AG04449 (cell line): ENCODE measurements at regions not wholly inside any gene's neighbourhood (a gene's known extent, or its start where the extent isn't known, plus 50 kb on each side); places are given as distances from the start of the nearest gene placed in this dataset.
A peak's percentile ranks its signal among the peaks of the same experiment; 100 is the strongest.

Experiments
- CTCF ChIA-PET: fragments of 350-600 bp; formaldehyde crosslinking; extraction: SDS; loops from one replicate; lab custom pipeline; 2021; ENCODE audit warnings: antibody characterized with exemption; lab: Yijun Ruan, JAX
- POLR2A ChIA-PET: fragments of 400-600, 350-600 bp; formaldehyde crosslinking; extraction: SDS; loops from one replicate; lab custom pipeline; 2020; ENCODE audit warnings: antibody characterized with exemption, inconsistent platforms; lab: Yijun Ruan, JAX
- DNase-seq: peaks from one replicate; pipeline ENCODE4 v3.0.0-alpha.2; 2010; ENCODE audit warnings: low read depth, low spot score
- H3K4me3 ChIP-seq: 2 replicates; pipeline ENCODE4 v1.5.1; 2011; ENCODE audit warnings: low read depth, mild to moderate bottlenecking, control low read depth, low read length
- TF ChIP-seq, protein P1 (sequence below): IDR thresholded peaks from one replicate; pipeline ENCODE4 v1.5.1; 2011; ENCODE audit warnings: mild to moderate bottlenecking, moderate library complexity, low read length, control low read depth, inconsistent platforms; ENCODE audit not compliant: insufficient read depth; ENCODE audit errors: missing control alignments

DNA sequence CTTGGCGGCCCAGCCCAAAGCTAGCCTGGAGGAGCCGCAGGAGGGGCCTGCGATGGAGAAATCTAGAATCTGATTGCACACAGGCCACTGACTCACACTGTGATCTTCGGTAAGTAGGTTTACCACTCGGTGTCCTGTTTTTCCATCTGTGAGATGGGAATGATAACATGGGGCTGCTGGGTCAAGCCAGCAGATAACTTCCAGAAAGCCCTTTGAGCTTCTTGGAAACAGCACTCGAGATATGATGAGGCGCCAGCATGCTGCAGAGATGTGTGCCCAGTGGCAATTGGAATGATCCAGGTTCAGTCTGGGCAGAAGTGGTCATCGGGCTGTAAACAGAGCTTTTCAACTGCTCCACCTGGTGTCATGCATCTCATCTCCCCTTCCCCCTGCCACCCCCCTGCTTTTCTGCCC lies 771.3 kb upstream of the TBX3 start:
- H3K4me3 ChIP-seq: no peak overlapping the region
- ChIA-PET POLR2A (no interaction called here), CTCF (interaction anchor here (5.3 kb wide), 1 partner anchor 13 kb away, joined by 23 read pairs; no protein-coding TSS in a partner anchor)
- TF ChIP-seq, protein P1, sequence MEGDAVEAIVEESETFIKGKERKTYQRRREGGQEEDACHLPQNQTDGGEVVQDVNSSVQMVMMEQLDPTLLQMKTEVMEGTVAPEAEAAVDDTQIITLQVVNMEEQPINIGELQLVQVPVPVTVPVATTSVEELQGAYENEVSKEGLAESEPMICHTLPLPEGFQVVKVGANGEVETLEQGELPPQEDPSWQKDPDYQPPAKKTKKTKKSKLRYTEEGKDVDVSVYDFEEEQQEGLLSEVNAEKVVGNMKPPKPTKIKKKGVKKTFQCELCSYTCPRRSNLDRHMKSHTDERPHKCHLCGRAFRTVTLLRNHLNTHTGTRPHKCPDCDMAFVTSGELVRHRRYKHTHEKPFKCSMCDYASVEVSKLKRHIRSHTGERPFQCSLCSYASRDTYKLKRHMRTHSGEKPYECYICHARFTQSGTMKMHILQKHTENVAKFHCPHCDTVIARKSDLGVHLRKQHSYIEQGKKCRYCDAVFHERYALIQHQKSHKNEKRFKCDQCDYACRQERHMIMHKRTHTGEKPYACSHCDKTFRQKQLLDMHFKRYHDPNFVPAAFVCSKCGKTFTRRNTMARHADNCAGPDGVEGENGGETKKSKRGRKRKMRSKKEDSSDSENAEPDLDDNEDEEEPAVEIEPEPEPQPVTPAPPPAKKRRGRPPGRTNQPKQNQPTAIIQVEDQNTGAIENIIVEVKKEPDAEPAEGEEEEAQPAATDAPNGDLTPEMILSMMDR: no peak
- no peak for DNase-seq

DNA sequence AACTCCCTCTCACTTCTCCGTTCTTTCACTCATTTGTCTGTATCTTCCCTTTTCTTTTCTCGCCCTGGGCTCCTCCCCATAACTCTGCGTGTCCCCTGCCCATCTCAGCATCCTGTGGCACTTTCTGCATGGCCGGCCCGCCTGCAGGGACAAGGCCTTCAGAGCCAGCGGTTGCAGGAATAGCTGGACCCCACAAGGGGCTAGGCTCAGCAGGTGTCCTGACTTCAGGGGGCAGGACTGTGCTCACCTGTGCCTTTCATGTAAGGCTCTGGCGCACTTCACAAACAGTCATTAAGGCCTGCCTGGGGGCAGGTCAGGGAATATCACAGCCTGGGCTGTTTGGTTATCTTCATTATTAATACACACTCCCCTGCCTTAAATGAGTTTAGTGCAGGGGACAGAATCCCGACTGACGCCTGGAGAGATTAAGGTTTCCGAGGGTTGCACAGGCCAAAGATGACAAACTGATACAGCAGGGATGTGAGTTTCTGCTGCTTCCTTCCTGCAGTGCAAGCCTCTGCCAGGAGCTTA lies 768.8 kb upstream of the TBX3 start:
- TF ChIP-seq, protein P1: no peak
- CTCF ChIA-PET: no interaction called here
- no peak overlapping the region for H3K4me3 ChIP-seq
- no peak for DNase-seq
- POLR2A ChIA-PET: no interaction called here

DNA sequence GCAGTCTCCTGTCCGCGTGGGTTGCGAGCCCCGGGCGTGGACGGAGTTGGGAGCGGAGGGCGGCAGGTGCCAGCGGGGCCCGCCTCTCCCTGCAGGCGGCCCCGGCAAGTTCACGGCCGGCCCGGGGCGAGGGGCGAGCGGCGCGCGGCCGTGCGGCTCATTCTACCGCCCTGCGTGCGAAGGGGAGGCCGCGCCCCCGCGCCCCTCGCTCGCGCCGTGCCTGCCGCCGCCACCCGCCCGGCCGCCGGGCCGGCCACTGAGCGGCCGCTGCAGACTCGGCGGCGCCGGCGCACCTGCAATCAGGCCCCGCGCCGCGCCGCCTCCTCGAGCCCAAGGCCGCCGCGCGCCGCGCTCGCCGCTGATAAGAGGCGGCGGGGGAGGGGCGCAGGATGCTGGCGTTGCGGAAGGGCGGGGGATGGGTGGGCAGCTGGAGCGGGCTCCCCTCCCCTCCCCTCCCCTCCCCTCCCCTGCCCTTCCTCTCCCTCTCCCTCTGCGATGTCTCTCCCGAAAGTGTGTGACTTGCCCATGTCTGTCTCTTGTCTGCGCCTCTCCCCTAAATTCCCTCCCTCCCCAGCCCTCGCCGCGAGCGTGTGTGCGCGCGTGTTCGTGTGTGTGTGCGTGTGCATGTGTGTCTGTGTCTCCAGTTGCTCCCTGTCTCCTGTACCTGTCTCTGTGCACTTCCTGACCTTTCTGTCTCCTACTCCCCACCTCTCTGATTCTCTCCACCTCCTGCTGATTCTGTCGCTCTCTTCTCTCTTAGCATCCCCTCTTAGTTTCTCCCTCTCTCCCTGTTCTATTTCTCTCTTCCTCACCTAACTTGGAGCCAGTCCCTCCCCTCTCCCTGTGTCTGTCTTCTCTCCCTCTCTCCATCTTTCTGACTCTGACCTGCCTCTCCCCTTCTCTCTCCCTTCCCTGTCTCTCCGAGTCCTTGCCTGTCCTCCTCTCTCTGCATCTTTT lies 768.1 kb upstream of the TBX3 start:
- H3K4me3 ChIP-seq: peak overlapping the region; percentile 41
- CTCF ChIA-PET: no interaction called here
- TF ChIP-seq, protein P1: no peak
- no peak for DNase-seq
- POLR2A ChIA-PET: no interaction called here

DNA sequence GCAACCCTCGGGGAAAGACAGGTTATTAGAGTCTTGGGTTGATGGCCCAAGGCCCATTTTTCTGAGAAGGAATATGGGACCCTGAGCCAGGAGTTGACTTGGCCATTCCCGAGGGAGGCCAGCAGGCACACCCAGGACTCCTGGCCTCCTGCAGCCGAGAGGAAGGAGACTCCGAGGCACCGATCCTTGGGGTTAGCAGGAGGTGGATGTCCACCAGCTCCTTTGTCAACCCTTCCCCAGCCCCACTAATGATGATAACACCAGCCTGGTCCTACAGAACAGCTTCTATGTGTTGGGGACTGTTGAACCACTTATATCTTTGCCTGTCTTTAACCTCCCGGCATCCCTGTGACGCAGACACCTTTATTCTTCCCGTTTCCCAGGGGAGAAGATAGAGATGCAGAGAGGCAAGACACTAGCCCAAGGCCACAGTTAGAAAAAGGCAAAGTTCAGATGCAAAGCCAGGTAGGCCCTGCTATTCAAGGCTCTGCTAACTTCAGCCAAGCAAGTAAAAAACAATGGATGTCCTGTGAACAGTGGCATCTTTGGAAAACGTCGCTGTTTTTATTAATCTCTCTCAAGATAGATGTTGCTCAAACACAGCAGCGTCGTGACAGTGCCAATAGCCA lies 767.3 kb upstream of the TBX3 start:
- no peak for DNase-seq
- POLR2A ChIA-PET: no interaction called here
- CTCF ChIA-PET: no interaction called here
- peak overlapping the region; percentile 41 for H3K4me3 ChIP-seq
- TF ChIP-seq, protein P1: no peak

DNA sequence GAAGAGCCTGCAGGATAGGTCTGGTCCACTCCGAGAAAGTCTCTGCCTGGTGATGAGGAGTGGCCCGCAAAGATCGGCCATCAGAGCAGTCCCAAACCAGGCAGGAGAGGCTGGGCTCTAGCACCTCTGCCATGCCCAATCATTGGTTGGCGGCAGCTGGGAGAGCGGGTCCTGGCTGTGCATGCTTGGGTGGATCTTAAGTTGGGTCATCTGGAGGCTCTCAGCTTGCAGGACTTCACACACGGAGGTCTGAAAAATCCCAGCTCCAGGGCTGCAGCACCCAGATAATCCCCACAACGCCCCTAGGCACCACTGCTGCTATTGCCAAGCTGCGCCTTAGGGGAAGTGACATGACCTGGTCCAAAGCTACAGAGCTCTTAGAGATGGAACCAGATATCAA lies 766.7 kb upstream of the TBX3 start:
- TF ChIP-seq, protein P1: no peak
- no peak overlapping the region for H3K4me3 ChIP-seq
- POLR2A ChIA-PET: no interaction called here
- DNase-seq: no peak
- CTCF ChIA-PET: no interaction called here

DNA sequence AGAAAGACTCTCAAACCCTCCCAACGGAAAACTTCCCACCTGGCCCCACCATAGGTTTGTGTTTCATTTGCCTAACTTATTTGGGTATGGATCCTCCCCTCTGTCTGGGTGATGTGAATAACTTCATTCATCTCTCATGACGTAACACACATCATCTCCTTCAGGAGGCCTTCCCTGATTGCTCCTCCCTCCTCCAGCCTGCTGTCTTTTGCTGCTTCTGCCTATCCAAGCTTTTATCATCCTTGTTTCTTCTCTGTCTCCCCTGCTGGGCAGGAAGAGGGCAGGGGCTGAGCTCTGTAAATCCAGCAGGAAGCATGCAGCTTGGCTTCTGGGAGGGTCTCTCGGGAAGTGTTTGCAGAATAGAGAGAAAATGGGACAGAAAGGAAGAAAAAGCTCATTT lies 766.0 kb upstream of the TBX3 start:
- TF ChIP-seq, protein P1: no peak
- no peak for DNase-seq
- no peak overlapping the region for H3K4me3 ChIP-seq
- ChIA-PET CTCF (no interaction called here), POLR2A (no interaction called here)
